OCI-LY3 (cell line): ENCODE measurements at regions not wholly inside any gene's neighbourhood (a gene's known extent, or its start where the extent isn't known, plus 50 kb on each side); places are given as distances from the start of the nearest gene placed in this dataset.
A peak's percentile ranks its signal among the peaks of the same experiment; 100 is the strongest.

Experiments
- H2AFZ ChIP-seq: fragments of 200-600, 300-600 bp; shearing (Covaris generic); 2 replicates; pipeline ENCODE4 v1.6.0; 2014; ENCODE audit warnings: antibody characterized with exemption, low read depth, low read length
- H3K27ac ChIP-seq: fragments of 200-600, 300-600 bp; sonication (generic); 2 replicates; pipeline ENCODE4 v1.5.1; 2014; ENCODE audit warnings: mild to moderate bottlenecking, low read length, moderate library complexity, mixed read lengths
- H3K27me3 ChIP-seq: fragments of 200-600, 300-600 bp; sonication (generic); 2 replicates; pipeline ENCODE4 v1.6.1; 2014; ENCODE audit warnings: low read depth, low read length, mixed read lengths
- H3K36me3 ChIP-seq: fragments of 200-600, 300-600 bp; sonication (generic); replicated peaks from 2 replicates; pipeline ENCODE3; 2014; ENCODE audit warnings: low read depth, low read length, mixed read lengths
- H3K4me1 ChIP-seq: fragments of 300-600, 200-600 bp; sonication (generic); 2 replicates; pipeline ENCODE4 v1.6.1; 2014; ENCODE audit warnings: low read length, mixed read lengths
- H3K4me2 ChIP-seq: fragments of 200-600, 300-600 bp; sonication (generic); 2 replicates; pipeline ENCODE4 v1.6.1; 2014; ENCODE audit warnings: low read length, mixed read lengths
- H3K4me3 ChIP-seq: fragments of 300-600, 200-600 bp; sonication (generic); 2 replicates; pipeline ENCODE4 v1.5.1; 2014; ENCODE audit warnings: antibody characterized with exemption, mild to moderate bottlenecking, low read length, moderate library complexity
- H3K79me2 ChIP-seq: fragments of 300-600, 200-600 bp; shearing (Covaris generic); 2 replicates; pipeline ENCODE4 v1.6.1; 2014; ENCODE audit warnings: mild to moderate bottlenecking, low read length, mixed read lengths
- H3K9ac ChIP-seq: fragments of 300-600, 200-600 bp; shearing (Covaris generic); 2 replicates; pipeline ENCODE4 v1.6.0; 2014; ENCODE audit warnings: mild to moderate bottlenecking, low read length, moderate library complexity
- H3K9me3 ChIP-seq: fragments of 200-600, 300-600 bp; shearing (Covaris generic); 2 replicates; pipeline ENCODE4 v1.6.1; 2014; ENCODE audit warnings: low read length, mixed read lengths; ENCODE audit not compliant: insufficient read depth
- H4K20me1 ChIP-seq: fragments of 200-600, 300-600 bp; sonication (generic); 2 replicates; pipeline ENCODE4 v1.6.1; 2016; ENCODE audit warnings: low read length, mixed read lengths; ENCODE audit not compliant: insufficient read depth
- EZH2phosphoT487 ChIP-seq: fragments of 200-600 bp; shearing (Covaris generic); IDR thresholded peaks from 2 replicates; pipeline ENCODE4 v1.6.1; 2018; ENCODE audit warnings: antibody characterized with exemption, mixed run types, low read depth
- TF ChIP-seq, protein P1 (sequence below): fragments of 200-600, 300-600 bp; sonication (generic); IDR thresholded peaks from 2 replicates; pipeline ENCODE4 v1.5.1; 2014; ENCODE audit warnings: antibody characterized with exemption, low read length, low read depth

GRCh38 chr7:46934198-46934825, 647.6 kb downstream of the TNS3 start:
- Histone ChIP-seq H3K4me1 (peaks cover 79% of the 10 kb centered on the region), H3K27me3 (no peaks in the 10 kb centered on the region), H3K27ac (no peak overlapping the region), H4K20me1 (no peaks in the 10 kb centered on the region), H3K4me2 (no peak overlapping the region), H3K36me3 (peaks cover 9% of the 10 kb centered on the region), H3K9me3 (no peaks in the 10 kb centered on the region), H3K4me3 (no peak overlapping the region), H2AFZ (no peak overlapping the region), H3K79me2 (no peaks in the 10 kb centered on the region), H3K9ac (no peak overlapping the region)
- TF ChIP-seq EZH2phosphoT487: no peak
- TF ChIP-seq, protein P1, sequence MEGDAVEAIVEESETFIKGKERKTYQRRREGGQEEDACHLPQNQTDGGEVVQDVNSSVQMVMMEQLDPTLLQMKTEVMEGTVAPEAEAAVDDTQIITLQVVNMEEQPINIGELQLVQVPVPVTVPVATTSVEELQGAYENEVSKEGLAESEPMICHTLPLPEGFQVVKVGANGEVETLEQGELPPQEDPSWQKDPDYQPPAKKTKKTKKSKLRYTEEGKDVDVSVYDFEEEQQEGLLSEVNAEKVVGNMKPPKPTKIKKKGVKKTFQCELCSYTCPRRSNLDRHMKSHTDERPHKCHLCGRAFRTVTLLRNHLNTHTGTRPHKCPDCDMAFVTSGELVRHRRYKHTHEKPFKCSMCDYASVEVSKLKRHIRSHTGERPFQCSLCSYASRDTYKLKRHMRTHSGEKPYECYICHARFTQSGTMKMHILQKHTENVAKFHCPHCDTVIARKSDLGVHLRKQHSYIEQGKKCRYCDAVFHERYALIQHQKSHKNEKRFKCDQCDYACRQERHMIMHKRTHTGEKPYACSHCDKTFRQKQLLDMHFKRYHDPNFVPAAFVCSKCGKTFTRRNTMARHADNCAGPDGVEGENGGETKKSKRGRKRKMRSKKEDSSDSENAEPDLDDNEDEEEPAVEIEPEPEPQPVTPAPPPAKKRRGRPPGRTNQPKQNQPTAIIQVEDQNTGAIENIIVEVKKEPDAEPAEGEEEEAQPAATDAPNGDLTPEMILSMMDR: no peak

GRCh38 chr7:46933596-46933995, 648.3 kb downstream of the TNS3 start:
- Histone ChIP-seq H3K9ac (no peak overlapping the region), H3K79me2 (no peaks in the 10 kb centered on the region), H3K27ac (no peak overlapping the region), H3K9me3 (no peaks in the 10 kb centered on the region), H3K36me3 (peaks cover 9% of the 10 kb centered on the region), H3K4me2 (no peak overlapping the region), H4K20me1 (no peaks in the 10 kb centered on the region), H3K4me1 (peaks cover 78% of the 10 kb centered on the region), H2AFZ (no peak overlapping the region), H3K27me3 (no peaks in the 10 kb centered on the region), H3K4me3 (no peak overlapping the region)
- TF ChIP-seq, protein P1: no peak
- no peak for TF ChIP-seq EZH2phosphoT487

DNA sequence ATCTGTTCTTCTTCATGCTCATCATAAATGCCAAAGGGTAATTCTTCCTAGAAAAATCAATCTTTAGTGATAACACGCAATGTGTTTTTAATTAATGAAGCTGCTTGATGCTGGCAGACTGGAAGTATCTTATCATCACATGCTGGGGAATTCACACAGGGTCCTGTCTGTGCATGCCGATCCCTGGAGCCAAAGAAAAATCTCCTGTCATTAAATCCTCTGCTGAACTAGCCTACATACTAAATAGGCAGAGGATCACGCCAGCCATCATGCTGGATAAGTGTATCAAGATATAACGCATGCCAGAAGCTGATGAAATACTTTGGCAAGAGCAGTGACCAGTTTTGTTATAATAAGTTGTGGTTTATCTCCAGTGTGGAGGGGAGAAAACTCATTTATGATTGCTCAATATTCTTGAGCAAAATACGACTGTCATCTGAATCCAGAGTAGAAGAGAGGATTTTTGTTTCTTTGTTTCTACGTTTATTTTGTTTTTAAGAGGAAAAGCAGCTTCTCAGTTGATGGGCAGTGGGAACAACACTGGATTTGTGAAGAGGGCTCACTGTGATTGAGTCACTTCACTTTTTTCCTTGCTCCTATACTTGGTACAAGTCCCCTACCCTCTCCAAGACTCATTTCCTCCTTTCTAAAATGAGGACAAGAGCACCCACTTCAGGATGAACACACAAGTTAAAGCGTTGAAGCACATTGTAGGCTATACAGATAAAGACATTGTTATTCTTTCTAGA, 649.1 kb downstream of the TNS3 start:
- H3K79me2 ChIP-seq: no peaks in the 10 kb centered on the region
- no peaks in the 10 kb centered on the region for H3K9me3 ChIP-seq
- TF ChIP-seq, protein P1: peak; percentile 36
- no peak for TF ChIP-seq EZH2phosphoT487
- no peaks in the 10 kb centered on the region for H3K27me3 ChIP-seq
- no peak overlapping the region for H3K9ac ChIP-seq
- no peak overlapping the region for H3K27ac ChIP-seq
- H3K36me3 ChIP-seq: peaks cover 9% of the 10 kb centered on the region
- H3K4me3 ChIP-seq: no peak overlapping the region
- H2AFZ ChIP-seq: no peak overlapping the region
- peaks cover 71% of the 10 kb centered on the region for H3K4me1 ChIP-seq
- 0 out of 2 replicates have a peak overlapping the region, but pooled peaks have one; percentile 77 for H3K4me2 ChIP-seq
- H4K20me1 ChIP-seq: no peaks in the 10 kb centered on the region

GRCh38 chr7:46932306-46932675, 649.6 kb downstream of the TNS3 start:
- peaks cover 70% of the 10 kb centered on the region for H3K4me1 ChIP-seq
- no peaks in the 10 kb centered on the region for H3K9me3 ChIP-seq
- no peaks in the 10 kb centered on the region for H4K20me1 ChIP-seq
- no peaks in the 10 kb centered on the region for H3K79me2 ChIP-seq
- H3K4me2 ChIP-seq: peak overlapping the region; percentile 77
- peaks cover 9% of the 10 kb centered on the region for H3K36me3 ChIP-seq
- no peak overlapping the region for H3K4me3 ChIP-seq
- no peak overlapping the region for H3K9ac ChIP-seq
- no peak overlapping the region for H2AFZ ChIP-seq
- no peaks in the 10 kb centered on the region for H3K27me3 ChIP-seq
- H3K27ac ChIP-seq: peak overlapping the region; percentile 78; the same call in 1 of the 2 replicates
- TF ChIP-seq, protein P1: no peak
- no peak for TF ChIP-seq EZH2phosphoT487
